GM21381 (cell line): ENCODE measurements at regions not wholly inside any gene's neighbourhood (a gene's known extent, or its start where the extent isn't known, plus 50 kb on each side); places are given as distances from the start of the nearest gene placed in this dataset.

Experiments used
- ATAC-seq: cut with Tn5 transposase; IDR thresholded peaks from one replicate; pipeline ENCODE4 v1.9.1; 2021; ENCODE audit warnings: mild to moderate bottlenecking, moderate library complexity; ENCODE audit not compliant: unreplicated experiment

DNA sequence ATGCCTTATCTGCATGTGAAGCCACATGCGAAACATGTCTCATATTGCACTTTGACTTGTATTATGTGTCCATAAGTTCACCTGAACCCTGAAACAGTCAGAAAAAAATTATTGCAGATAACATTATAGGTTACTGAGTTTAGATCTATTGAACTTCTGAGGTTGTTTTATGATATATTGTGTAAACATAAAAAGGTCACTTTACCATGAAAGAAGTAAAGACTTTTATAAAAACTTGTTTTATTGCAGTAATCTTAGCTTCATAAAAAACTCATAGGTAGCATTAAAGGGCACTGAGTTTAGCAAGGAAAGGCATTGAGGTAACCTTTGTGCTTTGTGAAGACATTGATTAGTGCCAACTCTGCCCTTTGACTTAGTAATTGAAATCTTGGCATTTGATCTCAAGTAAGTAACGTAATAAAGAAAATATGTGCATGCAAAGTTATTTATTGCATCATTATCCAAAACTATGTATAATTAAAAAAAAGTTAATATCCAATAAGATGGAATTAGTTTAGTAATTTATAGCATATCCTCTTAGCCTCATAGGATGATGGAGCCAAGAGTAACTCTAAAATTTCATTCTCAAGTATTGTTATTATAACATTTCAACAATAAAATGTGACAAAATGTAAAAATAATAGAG, 313.3 kb upstream of the ATP2B1 start:
- no peak for ATAC-seq

DNA sequence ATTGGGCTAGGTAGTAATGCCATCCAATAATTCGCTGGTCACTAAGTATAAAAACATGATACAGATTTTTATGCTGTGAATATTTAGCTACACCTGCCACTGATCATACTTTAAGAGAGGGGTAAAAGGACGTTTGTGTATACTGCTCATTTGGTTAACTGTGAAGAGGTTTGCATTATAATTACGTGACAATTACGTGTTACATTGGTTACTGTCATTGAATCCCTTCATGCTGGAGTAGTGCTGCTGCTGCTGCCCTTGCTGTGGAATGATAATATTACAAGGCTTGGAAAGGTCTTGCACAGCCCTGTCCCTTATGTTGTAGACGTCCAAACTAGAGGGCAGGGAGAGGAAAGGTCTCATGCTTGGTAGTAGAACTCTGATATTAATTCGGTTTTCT, 312.2 kb upstream of the ATP2B1 start:
- no peak for ATAC-seq

DNA sequence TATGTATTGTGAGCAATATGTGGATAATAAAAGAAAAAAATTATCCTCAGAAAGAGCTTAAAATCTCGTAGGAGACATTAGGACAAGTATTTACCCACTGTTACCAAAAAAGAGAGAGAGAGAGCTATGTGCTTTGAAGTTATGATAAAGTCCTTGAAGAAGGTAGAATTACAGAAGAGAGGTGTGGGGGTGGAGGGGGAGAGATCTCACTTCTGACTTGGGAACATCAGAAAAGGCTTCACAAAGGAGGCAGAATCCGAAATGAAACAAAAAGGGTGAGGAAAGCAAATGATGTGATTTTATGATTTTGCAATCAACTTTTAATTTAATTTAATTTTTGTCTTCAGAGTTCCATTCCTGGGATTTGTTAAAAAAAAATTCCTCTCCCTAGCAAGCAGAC, 311.8 kb upstream of the ATP2B1 start:
- no peak for ATAC-seq

DNA sequence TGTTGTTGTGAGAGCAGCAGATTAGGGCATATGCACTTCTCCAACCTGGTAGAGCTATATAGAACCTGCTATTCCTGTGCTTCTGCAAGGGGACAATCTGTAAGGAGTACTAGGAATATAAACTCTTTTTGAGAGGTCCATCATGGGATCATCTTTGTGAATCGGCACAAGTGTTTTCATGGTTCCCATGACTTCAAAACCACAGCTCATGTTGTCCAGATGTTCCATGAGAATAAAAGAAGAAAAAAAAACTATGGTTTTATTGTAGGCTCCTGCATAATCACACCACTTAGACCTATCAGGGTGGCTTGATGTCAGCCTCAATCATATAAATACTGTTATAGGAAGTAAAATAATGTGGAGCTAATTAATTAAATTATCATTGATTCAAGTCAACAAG, 311.4 kb upstream of the ATP2B1 start:
- ATAC-seq: no peak

DNA sequence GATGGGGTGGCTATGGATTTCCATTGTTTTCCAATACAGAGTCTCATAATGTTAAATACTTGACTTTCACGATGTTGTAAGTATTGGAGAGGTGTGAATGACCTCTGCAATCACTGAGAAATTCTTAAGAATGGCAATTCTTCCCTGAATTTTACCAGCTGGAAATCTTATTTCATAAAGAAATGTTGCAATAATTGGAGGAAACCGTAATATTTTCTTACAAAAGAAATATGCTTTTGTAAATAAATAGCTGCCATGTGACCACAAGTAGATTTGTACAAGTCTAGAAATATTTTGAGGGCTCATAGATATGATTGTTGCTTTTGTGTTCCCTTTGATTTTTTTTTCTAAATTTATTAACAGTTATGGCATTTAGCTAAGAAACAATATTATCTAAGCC, 308.7 kb upstream of the ATP2B1 start:
- no peak for ATAC-seq

DNA sequence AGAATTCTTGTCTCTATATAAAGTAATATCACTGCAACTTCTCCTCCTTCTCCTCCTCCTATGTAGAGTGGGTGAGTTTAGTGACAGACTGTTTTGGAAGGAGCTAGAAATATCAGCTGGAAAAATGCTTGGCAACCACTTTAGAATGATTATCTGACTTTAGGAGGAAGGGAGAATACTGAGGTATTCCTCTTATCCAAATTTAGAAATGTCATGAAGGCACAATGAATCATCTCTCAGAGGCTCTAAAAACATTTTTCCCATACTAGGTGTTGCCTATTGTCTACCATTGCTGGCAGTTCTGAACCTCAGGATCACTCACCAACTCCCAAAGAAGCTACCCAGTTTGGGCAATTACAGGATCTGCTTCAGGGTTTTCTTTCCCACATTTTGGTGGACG, 306.6 kb upstream of the ATP2B1 start:
- no peak for ATAC-seq

DNA sequence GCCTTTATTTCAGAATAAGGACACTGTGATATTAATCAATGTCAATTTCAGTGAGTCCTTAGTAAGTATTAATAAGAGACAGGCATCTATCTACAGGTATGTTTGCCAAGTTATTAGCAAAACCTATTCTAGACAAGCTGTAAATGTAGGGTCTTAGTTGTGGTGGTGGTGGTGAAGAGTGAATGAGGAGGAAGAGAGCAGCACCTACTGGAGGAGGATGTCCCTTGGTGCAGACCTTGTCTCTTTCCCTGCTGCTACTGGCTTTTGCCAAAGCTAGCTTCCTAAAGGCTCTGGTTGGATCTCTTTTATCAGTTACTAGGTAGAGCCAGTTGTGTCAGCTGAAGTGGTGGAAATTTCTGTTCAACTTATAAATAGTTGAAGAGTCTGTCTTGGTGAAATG, 304.8 kb upstream of the ATP2B1 start:
- no peak for ATAC-seq

DNA sequence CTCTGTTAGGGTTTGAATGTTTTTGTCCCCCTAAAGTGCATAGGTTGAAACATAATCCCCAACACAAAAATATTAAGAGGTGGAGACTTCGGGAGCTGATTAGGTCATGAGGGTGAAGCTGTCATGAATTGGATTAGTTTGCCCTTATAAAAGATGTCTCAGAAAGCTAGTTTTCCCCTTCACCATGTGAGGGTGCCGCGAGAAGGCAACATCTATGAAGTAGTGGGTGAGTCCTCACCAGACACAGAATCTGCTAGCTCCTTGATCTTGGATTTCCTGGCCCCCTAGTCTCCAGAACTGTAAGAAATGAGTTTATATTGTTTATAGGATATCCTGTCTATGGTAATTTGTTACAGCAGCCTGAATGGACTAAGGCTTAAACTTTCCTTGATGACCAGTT, 301.5 kb upstream of the ATP2B1 start:
- no peak for ATAC-seq

DNA sequence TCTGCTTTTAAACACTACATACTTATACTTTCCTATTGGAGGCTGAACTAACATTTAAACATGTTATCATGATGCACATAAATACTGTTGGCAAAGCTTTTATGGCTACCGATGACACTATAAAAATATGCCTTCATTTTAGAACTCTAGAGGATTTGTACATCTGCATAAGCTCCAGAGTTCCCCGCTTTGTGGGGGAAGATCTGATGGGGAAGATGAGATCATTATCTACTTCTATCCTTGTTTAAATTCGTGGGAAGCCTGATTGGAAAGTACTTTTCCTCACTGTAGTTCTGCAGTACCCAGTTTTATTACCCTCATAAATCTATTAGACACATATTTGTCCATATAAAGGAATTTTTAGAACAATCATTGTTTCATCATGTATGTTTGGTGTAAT, 299.6 kb upstream of the ATP2B1 start:
- ATAC-seq: no peak

DNA sequence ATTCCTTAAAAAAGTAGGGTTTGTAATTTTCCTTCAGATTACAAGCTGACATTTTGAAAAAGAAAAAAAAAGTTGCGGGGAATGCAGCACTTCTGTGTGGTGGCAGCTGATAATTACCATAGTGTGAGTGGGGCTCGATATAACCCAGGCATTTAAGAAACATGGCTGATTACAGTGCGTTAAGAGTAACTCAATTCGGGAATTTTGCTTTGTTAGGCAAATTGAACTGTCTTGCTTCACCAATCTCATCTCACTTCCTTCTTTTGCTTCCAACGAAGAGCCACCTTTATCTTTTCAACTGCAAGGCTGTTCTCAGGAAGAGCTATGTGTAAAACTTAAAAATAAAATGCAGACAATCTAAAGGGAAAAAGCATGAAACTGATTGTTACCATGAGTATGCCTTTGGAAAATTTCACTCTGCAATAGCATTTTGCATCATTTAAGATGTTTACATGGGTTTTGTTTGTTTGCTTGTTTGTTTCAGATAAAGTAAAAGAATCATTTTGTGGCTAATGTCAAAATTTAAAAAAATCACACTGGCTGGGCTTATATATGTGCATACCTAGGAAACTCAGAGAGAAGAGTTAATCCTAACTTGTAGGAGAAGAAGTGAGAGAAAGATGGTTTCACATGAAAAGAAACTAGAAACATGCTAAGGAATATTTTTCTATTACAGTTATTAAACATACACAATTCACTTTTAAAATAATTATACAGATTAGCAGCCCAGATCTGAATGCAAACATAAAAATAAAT, 295.9 kb upstream of the ATP2B1 start:
- ATAC-seq: no peak

DNA sequence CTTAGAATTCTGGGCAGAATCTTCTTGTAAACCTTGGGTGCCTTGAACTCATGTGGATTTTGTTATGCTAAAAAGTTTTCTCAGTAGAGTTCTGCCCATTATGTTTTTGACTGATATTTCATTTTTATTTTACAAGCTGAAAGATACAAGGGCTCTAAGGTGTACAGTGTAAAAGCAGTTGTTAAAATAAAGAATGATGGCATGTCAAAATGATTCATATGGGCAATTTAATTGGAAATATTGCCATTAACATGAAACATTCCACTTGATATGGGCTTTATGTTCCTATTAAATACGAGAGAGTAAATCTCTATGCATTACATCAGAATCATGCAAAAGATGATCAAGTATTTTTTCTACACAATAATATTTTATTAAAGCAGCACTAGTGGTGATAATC, 295.1 kb upstream of the ATP2B1 start:
- no peak for ATAC-seq

DNA sequence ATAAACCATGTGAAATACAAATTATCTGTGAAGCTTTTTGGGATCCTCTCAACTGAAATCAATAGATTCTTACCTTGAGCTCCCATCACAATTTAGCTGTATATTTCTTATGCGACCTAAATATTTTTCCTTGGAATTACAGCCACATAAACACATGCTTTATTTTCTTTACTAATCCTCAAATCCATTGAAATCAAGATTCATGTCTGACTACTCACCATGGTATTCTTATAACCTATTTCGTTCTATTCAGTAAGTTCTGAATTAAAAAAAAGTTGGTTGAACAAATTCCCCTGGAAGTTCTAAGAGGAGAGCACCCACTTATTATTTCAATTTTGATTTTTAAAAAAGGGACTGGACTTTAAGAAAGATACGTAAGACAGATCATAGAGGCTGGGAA, 292.1 kb upstream of the ATP2B1 start:
- no peak for ATAC-seq

DNA sequence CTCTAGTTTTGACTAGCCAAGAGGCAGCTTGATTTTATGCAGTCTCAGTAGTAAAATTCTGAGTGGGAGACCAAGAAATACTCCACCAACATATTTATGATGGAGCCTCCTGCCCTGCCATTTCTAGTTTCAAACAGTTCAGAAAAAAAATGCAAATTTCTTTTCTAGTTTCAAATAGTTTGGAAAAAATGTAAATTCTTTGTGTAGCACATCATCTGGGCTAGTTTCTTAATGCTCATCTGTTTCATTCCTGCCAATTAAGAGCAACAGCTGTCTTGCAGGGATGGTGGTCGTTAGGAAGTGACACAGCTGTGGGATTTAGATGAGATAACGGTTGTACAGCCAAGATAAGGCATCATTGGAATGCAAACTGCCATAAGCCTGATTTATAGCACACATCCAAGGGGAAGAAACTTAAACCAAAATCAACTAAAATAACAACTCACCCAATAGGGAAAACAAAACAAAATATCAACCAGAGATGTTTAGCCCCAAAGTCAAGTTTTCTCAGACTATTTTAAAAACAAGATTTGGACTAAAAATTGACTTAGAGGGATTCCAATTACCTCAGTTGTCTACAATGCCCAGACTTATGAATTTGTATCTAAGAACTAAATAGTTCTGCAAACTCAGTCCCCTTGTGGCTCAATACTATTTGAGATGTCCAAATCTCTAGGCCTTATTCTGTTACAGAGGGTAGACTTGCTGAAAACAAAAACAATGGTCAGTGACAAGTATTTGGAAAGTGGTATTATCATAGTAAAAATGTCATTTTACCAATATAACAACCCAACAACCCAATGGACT, 291.3 kb upstream of the ATP2B1 start:
- ATAC-seq: no peak

DNA sequence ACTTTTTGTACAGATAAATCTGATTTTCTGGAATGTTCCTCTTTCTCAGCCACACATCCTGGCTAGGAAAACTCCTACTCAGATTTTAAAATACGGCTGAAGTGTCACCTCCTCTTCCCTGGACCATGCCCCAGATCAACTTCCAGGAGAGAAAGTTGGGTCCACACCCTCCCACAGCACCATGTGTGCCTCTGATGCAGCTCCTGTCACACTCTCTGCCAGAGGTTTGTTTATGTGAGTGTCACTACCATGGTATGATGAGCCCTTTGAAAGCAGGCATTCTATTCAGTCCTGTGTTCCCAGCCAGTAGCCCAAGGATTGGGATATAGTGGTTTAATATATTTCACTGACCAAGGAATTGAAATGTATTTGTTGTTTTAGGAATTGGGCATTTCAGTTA, 287.2 kb upstream of the ATP2B1 start:
- no peak for ATAC-seq

DNA sequence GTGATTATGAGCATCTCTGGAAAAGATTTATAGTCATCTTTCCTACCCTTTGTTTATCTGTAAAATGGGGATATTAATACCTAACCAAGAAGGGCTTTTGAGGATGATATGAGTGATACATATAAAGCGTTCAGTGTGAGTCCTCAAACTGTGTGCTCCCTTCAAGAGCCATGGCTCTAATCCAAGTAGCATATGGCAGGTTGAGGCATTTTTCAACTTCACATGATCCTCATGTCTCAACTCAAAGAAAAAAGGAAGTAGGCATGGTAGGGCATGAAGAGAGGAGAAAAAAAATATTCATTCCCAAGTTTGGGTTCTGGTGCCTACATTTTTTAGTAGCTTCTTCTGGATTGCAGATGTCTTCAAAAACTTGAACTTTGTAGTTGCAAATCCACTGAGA, 286.3 kb upstream of the ATP2B1 start:
- no peak for ATAC-seq

DNA sequence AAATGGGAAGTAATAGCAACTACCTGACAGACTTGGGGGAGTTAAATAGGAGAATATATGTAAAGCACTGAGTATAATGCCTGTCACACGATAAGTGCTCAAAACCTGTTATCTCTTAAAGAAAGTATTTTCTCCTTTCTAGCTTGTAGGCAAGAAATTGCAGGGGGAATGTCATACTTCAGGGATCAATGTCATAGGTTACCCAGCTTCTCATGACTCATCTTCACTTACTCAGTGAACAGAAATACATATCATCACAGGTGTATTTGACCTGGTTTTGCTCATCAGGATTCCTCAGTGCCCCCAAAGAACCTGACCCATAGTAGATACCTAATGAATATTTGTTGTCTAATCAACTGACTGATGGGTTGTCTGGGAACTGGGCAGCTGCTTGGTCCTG, 285.0 kb upstream of the ATP2B1 start:
- no peak for ATAC-seq

DNA sequence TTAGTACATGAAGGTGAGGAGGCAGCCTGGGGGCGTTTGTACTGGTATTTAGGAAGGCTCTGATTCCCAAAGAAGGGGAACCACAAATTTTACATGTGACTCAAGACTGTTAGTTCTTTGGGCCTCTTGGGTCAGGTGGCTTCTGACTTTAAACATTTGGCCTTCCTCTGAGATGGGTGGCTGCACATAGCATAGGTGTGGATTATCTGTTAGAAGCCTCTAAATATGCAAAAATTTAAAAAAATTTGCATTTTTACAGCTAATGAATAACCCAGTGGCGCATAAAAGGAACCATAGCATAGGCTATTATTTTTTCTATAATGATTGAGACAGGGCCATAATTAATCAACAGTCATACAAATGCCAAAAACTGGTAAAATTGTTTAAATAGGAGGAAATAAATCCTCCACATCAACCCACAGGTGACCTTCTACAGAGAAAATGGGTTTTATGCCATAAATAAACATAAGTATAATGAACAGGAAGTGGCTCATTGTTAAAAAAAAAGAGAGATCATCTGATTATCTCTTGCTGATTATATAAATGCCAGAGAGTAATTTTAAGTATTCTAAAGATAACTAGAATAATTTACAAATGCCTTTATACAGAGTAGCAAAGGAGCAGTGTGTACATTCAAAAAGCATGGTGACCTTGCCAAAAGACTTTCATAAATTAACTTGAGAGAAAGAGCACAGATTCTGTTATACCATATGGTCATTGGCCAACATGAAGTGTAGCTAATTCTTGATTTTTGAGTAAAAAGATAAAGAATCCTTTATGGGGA, 284.2 kb upstream of the ATP2B1 start:
- no peak for ATAC-seq

DNA sequence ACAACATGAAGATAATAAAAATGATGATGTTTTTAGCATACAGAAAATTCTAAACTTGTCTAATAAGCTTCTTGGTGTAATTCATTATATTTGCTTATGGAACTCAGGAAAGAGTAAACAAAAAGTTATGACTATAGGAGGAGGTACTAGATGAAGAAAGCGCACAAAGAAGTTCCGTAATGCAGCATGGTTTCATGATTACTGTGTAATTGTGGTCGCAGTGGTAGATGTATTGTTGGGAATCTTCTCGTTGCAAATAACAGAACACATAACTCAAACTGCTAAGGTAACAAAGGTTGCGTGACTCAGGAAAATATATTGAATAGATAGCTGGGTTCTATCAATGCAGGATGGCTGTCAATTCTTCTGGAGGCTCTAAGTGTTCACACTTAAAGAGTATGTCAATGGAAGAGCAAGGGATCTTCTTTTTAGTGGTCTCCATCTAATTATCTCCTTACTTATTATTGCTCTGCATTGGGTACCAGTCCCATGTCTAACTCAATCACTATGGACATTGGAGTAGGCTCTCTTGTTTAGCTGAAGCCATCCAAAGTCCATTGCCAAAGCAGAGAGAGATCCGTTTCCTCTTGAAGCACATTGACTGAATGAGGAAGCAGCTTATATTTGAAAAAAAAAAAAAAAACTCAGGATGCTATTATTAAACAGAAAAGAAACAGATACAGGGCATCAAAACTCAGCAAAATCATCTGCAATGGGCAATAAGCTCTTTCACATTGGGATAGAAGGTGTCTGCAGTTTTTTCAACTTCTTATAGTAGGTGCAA, 283.4 kb upstream of the ATP2B1 start:
- ATAC-seq: no peak

DNA sequence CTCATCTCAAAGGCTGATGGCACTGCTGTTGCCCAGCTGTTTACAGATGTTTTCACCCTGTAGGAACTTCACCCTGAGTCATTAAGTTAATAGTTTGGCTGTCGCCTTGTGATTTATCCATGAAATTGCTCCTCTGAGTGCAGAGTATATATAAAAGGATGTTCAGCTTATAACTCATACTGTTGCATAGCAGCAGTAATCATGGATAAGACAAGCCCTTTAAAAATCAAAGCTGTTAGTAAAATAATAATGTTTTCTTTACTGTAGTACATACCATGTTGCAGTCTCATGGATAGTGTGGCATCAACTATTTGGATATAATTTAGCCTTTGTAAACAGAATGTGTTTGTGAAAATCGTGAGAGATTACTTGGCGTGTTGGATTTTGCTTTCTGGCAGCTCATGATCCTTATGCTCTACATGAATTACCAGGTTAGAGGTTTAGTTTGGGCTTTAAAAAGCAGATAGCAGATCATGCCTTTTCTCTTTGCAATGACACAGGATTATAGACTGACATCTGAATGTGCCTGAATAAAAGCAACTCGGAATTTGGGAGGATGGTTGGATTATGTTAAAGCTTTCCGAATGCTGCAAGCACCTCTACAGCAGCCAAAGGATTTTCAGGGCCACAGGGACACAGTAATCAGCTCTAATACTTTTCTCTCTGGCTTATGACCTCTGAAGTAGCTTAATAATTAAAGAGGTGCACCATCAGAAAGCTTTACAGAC, 279.7 kb upstream of the ATP2B1 start:
- ATAC-seq: no peak

DNA sequence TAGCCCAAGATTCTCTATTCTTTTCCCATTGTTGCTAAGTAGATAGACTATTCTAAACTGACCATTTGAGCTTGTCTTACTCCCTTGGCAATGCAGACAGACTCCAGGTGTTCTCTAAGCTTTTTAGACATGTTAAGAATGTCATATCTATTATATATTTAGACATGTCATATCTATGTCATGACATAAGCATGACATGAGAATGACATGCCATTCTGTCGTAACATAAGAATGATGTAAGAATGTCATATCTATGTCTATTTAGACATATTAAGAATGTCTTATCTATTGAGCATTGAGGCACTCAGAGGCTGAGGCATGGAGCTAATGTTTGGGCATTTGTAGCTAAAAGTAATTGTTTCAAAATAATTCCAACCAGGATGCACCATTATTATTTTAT, 277.3 kb upstream of the ATP2B1 start:
- ATAC-seq: no peak
